ENCODE measurements at regions not wholly inside any gene's neighbourhood (a gene's known extent, or its start where the extent isn't known, plus 50 kb on each side); places are given as distances from the start of the nearest gene placed in this dataset.

DNA sequence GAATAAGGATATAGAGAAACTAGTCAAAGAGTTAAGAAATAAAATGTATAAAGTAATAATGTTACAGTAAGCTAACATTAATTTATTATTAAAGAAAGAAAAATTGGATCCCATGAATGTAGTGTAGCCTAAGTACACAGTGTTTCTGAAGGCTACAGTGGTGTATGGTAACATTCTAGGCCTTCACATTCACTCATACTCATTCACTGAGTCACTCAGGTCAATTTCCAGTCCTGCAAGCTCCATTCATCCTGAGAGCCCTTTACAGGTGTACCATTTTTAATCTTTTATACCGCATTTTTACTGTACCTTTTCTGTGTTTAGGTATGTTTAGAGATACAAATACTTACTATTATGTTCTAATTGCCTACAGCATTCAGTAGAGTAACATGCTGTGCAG, 120.6 kb upstream of the AGA start:
- H2BK12ac ChIP-seq (ENCODE audit: low read length) = no peak overlapping the region
- no peak overlapping the region for H3K23ac ChIP-seq (ENCODE audit: low read depth, low read length, poor library complexity)
- no peak overlapping the region for H2BK15ac ChIP-seq (ENCODE audit: low read length)
- no peak overlapping the region for H2AFZ ChIP-seq (ENCODE audit: low read length)
- H3K79me1 ChIP-seq (ENCODE audit: low read depth, low read length) = no peaks in the 10 kb centered on the region
- no peak overlapping the region for H2BK5ac ChIP-seq (ENCODE audit: low read length)
- peaks cover 0 to 4% of the 10 kb centered on the region in 2 donors for H3K4me1 ChIP-seq (ENCODE audit: control insufficient read depth in 2 of 2, insufficient read depth in 1 of 2, low read depth in 1 of 2, low read length in 2 of 2)
- no peaks in the 10 kb centered on the region for H3K9me3 ChIP-seq (replicated peaks in 1 of 2; ENCODE audit: control insufficient read depth in 2 of 2, insufficient read depth in 1 of 2, low read depth in 1 of 2, low read length in 2 of 2)
- no peak overlapping the region for H3K4ac ChIP-seq (ENCODE audit: low read length)
- H2AK5ac ChIP-seq (ENCODE audit: low read depth, low read length) = no peak overlapping the region
- H2BK120ac ChIP-seq (ENCODE audit: low read depth, low read length) = no peak overlapping the region
- DNase-seq (ENCODE audit: low spot score) = no peak
- no peak overlapping the region for H4K8ac ChIP-seq (ENCODE audit: low read depth, low read length)
- no peak overlapping the region for H3K18ac ChIP-seq (ENCODE audit: low read length)
- H3K14ac ChIP-seq (ENCODE audit: low read length) = no peak overlapping the region
- no peak overlapping the region for H3K27ac ChIP-seq (replicated peaks; ENCODE audit: low read length)
- no peaks in the 10 kb centered on the region for H3K27me3 ChIP-seq (ENCODE audit: control insufficient read depth in 3 of 3, insufficient read depth in 3 of 3, low read depth in 1 of 3, low read length in 3 of 3)
- H3K4me2 ChIP-seq (ENCODE audit: insufficient read depth, low read length, poor library complexity, severe bottlenecking) = no peak overlapping the region
- no peak overlapping the region for H4K91ac ChIP-seq (ENCODE audit: low read depth, low read length, poor library complexity)
- no peak overlapping the region for H3K4me3 ChIP-seq (ENCODE audit: low read length in 2 of 2)
- no CpG with 5 or more reads among the region's 1 CpG for WGBS, 2 donors (ENCODE audit: extremely low coverage in 2 of 2, insufficient read length in 2 of 2, insufficient replicate concordance in 1 of 2)
- H3K36me3 ChIP-seq (replicated peaks in 1 of 2; ENCODE audit: control insufficient read depth in 2 of 2, insufficient read depth in 2 of 2, low read length in 2 of 2) = no peaks in the 10 kb centered on the region
- no peak overlapping the region for H3K9ac ChIP-seq (ENCODE audit: low read depth, low read length, poor library complexity)

DNA sequence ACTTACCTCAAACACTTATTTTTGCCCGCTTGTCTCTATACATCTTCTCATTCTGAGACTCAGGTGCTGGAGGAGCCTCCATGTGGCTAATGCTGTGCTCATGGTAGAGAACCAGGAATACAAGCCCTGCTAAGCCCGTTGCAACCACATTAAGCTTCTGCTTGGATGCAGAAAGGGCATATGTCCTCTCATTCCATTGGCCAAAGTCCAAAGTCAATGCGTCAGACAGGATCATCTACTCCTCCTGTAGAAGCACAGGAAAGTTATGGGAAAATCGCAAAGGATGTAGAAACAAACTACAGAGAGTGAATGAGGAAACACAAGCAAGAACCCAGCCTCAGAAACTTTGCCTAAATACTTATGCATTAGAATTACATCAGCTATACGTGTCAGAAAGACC, 124.5 kb upstream of the AGA start:
- Histone ChIP-seq H3K79me1 (ENCODE audit: low read depth, low read length) (no peaks in the 10 kb centered on the region), H3K18ac (ENCODE audit: low read length) (no peak overlapping the region), H3K36me3 (replicated peaks in 1 of 2; ENCODE audit: control insufficient read depth in 2 of 2, insufficient read depth in 2 of 2, low read length in 2 of 2) (no peaks in the 10 kb centered on the region), H3K9me3 (replicated peaks in 1 of 2; ENCODE audit: control insufficient read depth in 2 of 2, insufficient read depth in 1 of 2, low read depth in 1 of 2, low read length in 2 of 2) (no peaks in the 10 kb centered on the region), H3K23ac (ENCODE audit: low read depth, low read length, poor library complexity) (no peak overlapping the region), H2BK12ac (ENCODE audit: low read length) (no peak overlapping the region), H3K4ac (ENCODE audit: low read length) (no peak overlapping the region), H3K27ac (replicated peaks; ENCODE audit: low read length) (no peak overlapping the region), H4K91ac (ENCODE audit: low read depth, low read length, poor library complexity) (no peak overlapping the region), H2AK5ac (ENCODE audit: low read depth, low read length) (no peak overlapping the region), H3K9ac (ENCODE audit: low read depth, low read length, poor library complexity) (no peak overlapping the region), H3K27me3 (ENCODE audit: control insufficient read depth in 3 of 3, insufficient read depth in 3 of 3, low read depth in 1 of 3, low read length in 3 of 3) (no peaks in the 10 kb centered on the region), H2BK15ac (ENCODE audit: low read length) (no peak overlapping the region), H4K8ac (ENCODE audit: low read depth, low read length) (no peak overlapping the region), H2BK5ac (ENCODE audit: low read length) (no peak overlapping the region), H2AFZ (ENCODE audit: low read length) (no peak overlapping the region), H2BK120ac (ENCODE audit: low read depth, low read length) (no peak overlapping the region), H3K4me3 (ENCODE audit: low read length in 2 of 2) (no peak overlapping the region), H3K4me2 (ENCODE audit: insufficient read depth, low read length, poor library complexity, severe bottlenecking) (no peak overlapping the region), H3K14ac (ENCODE audit: low read length) (no peak overlapping the region), H3K4me1 (ENCODE audit: control insufficient read depth in 2 of 2, insufficient read depth in 1 of 2, low read depth in 1 of 2, low read length in 2 of 2) (peaks cover 0 to 3% of the 10 kb centered on the region in 2 donors)
- DNase-seq (ENCODE audit: low spot score) = no peak
- no CpG with 5 or more reads among the region's 5 CpGs for WGBS, 2 donors (ENCODE audit: extremely low coverage in 2 of 2, insufficient read length in 2 of 2, insufficient replicate concordance in 1 of 2)

DNA sequence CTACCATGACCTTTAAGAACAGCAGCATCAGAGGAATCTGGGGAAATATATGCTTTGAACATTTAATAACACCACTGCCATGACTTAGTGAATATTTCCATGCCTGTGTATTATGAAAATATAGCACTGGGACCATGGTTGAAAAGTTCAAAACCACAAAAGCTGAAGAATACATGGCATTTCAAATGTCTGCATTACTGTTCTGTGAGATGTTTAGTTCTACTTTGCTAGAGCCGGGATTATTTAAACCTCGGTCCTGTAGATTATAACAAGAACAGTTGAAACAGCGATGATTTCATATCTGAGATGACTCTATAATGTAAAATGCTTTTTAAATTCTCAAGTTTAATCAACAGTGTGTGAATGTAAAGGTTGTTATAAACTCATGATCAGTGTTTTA, 126.7 kb upstream of the AGA start:
- Histone ChIP-seq H3K4me1 (ENCODE audit: control insufficient read depth in 2 of 2, insufficient read depth in 1 of 2, low read depth in 1 of 2, low read length in 2 of 2) (peaks cover 0 to 3% of the 10 kb centered on the region in 2 donors), H3K9ac (ENCODE audit: low read depth, low read length, poor library complexity) (no peak overlapping the region), H2BK120ac (ENCODE audit: low read depth, low read length) (no peak overlapping the region), H3K23ac (ENCODE audit: low read depth, low read length, poor library complexity) (no peak overlapping the region), H2AK5ac (ENCODE audit: low read depth, low read length) (no peak overlapping the region), H4K8ac (ENCODE audit: low read depth, low read length) (no peak overlapping the region), H2BK15ac (ENCODE audit: low read length) (no peak overlapping the region), H2AFZ (ENCODE audit: low read length) (no peak overlapping the region), H3K9me3 (replicated peaks in 1 of 2; ENCODE audit: control insufficient read depth in 2 of 2, insufficient read depth in 1 of 2, low read depth in 1 of 2, low read length in 2 of 2) (no peaks in the 10 kb centered on the region), H3K27ac (replicated peaks; ENCODE audit: low read length) (no peak overlapping the region), H3K4me3 (ENCODE audit: low read length in 2 of 2) (no peak overlapping the region), H2BK5ac (ENCODE audit: low read length) (no peak overlapping the region), H3K79me1 (ENCODE audit: low read depth, low read length) (no peaks in the 10 kb centered on the region), H3K4me2 (ENCODE audit: insufficient read depth, low read length, poor library complexity, severe bottlenecking) (no peak overlapping the region), H4K91ac (ENCODE audit: low read depth, low read length, poor library complexity) (no peak overlapping the region), H3K36me3 (replicated peaks in 1 of 2; ENCODE audit: control insufficient read depth in 2 of 2, insufficient read depth in 2 of 2, low read length in 2 of 2) (no peaks in the 10 kb centered on the region), H3K18ac (ENCODE audit: low read length) (no peak overlapping the region), H3K4ac (ENCODE audit: low read length) (no peak overlapping the region), H3K27me3 (ENCODE audit: control insufficient read depth in 3 of 3, insufficient read depth in 3 of 3, low read depth in 1 of 3, low read length in 3 of 3) (no peaks in the 10 kb centered on the region), H3K14ac (ENCODE audit: low read length) (no peak overlapping the region), H2BK12ac (ENCODE audit: low read length) (no peak overlapping the region)
- WGBS, 2 donors (ENCODE audit: extremely low coverage in 2 of 2, insufficient read length in 2 of 2, insufficient replicate concordance in 1 of 2) = no CpG with 5 or more reads among the region's 3 CpGs
- no peak for DNase-seq (ENCODE audit: low spot score)

DNA sequence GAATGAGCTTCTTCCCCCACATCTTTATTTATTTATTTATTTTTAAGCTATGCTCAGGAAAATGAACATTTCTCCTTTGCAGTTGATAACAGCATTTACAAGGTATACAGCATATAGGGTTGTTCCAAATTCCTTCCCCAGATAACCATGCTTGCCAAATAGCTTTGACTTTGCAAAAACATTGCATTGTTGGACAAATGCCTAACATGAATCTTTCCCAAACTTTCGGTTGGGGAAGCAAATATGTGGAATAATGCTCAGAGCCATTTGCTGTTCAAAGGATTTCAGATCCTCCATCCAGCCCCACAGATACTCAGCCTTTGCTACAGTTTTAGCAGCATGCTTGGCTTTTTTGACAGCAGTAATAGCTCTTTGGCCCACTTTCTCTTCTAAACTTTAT, 127.2 kb upstream of the AGA start:
- Histone ChIP-seq H3K23ac (ENCODE audit: low read depth, low read length, poor library complexity) (no peak overlapping the region), H3K18ac (ENCODE audit: low read length) (no peak overlapping the region), H3K79me1 (ENCODE audit: low read depth, low read length) (no peaks in the 10 kb centered on the region), H2BK120ac (ENCODE audit: low read depth, low read length) (no peak overlapping the region), H2AFZ (ENCODE audit: low read length) (no peak overlapping the region), H3K27ac (replicated peaks; ENCODE audit: low read length) (no peak overlapping the region), H3K4ac (ENCODE audit: low read length) (no peak overlapping the region), H3K4me2 (ENCODE audit: insufficient read depth, low read length, poor library complexity, severe bottlenecking) (no peak overlapping the region), H3K4me1 (ENCODE audit: control insufficient read depth in 2 of 2, insufficient read depth in 1 of 2, low read depth in 1 of 2, low read length in 2 of 2) (peaks cover 0 to 3% of the 10 kb centered on the region in 2 donors), H3K4me3 (ENCODE audit: low read length in 2 of 2) (no peak overlapping the region), H4K91ac (ENCODE audit: low read depth, low read length, poor library complexity) (no peak overlapping the region), H3K14ac (ENCODE audit: low read length) (no peak overlapping the region), H3K27me3 (ENCODE audit: control insufficient read depth in 3 of 3, insufficient read depth in 3 of 3, low read depth in 1 of 3, low read length in 3 of 3) (no peaks in the 10 kb centered on the region), H3K9me3 (replicated peaks in 1 of 2; ENCODE audit: control insufficient read depth in 2 of 2, insufficient read depth in 1 of 2, low read depth in 1 of 2, low read length in 2 of 2) (no peaks in the 10 kb centered on the region), H3K36me3 (replicated peaks in 1 of 2; ENCODE audit: control insufficient read depth in 2 of 2, insufficient read depth in 2 of 2, low read length in 2 of 2) (no peaks in the 10 kb centered on the region), H2BK5ac (ENCODE audit: low read length) (no peak overlapping the region), H2BK15ac (ENCODE audit: low read length) (no peak overlapping the region), H3K9ac (ENCODE audit: low read depth, low read length, poor library complexity) (no peak overlapping the region), H2AK5ac (ENCODE audit: low read depth, low read length) (no peak overlapping the region), H4K8ac (ENCODE audit: low read depth, low read length) (no peak overlapping the region), H2BK12ac (ENCODE audit: low read length) (no peak overlapping the region)
- DNase-seq (ENCODE audit: low spot score) = no peak
- no CpG with 5 or more reads among the region's 1 CpG for WGBS, 2 donors (ENCODE audit: extremely low coverage in 2 of 2, insufficient read length in 2 of 2, insufficient replicate concordance in 1 of 2)

Data from neuronal stem cell (in vitro differentiated cells).